GM12872 (cell line): ENCODE measurements at regions not wholly inside any gene's neighbourhood (a gene's known extent, or its start where the extent isn't known, plus 50 kb on each side); places are given as distances from the start of the nearest gene placed in this dataset.

Experiments used
- TF ChIP-seq, protein P1 (sequence below): IDR thresholded peaks from 3 replicates; pipeline ENCODE4 v1.5.1; 2011; ENCODE audit warnings: low read depth, mild to moderate bottlenecking, low read length, moderate library complexity; ENCODE audit not compliant: insufficient read depth

DNA sequence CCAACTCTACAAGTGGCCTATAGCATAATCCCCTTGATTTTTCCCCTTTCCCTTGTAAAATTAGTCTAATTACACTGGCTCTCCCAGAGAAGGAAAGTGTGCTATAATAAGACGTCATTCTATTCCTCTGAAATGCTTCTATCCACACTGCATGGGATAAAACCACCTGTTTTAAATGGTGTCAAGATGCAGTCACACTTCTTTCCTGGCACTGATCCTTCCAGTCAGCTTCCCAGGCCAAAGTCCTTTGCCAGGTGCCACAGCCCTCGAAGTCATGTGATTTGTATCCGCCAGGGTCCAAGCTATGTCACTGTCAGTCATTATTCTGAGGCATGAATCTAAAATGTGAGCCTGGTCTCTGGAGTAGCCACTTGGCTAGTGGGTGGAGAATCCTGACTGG lies 169.0 kb upstream of the KIAA1217 start:
- TF ChIP-seq, protein P1, sequence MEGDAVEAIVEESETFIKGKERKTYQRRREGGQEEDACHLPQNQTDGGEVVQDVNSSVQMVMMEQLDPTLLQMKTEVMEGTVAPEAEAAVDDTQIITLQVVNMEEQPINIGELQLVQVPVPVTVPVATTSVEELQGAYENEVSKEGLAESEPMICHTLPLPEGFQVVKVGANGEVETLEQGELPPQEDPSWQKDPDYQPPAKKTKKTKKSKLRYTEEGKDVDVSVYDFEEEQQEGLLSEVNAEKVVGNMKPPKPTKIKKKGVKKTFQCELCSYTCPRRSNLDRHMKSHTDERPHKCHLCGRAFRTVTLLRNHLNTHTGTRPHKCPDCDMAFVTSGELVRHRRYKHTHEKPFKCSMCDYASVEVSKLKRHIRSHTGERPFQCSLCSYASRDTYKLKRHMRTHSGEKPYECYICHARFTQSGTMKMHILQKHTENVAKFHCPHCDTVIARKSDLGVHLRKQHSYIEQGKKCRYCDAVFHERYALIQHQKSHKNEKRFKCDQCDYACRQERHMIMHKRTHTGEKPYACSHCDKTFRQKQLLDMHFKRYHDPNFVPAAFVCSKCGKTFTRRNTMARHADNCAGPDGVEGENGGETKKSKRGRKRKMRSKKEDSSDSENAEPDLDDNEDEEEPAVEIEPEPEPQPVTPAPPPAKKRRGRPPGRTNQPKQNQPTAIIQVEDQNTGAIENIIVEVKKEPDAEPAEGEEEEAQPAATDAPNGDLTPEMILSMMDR, result no peak

DNA sequence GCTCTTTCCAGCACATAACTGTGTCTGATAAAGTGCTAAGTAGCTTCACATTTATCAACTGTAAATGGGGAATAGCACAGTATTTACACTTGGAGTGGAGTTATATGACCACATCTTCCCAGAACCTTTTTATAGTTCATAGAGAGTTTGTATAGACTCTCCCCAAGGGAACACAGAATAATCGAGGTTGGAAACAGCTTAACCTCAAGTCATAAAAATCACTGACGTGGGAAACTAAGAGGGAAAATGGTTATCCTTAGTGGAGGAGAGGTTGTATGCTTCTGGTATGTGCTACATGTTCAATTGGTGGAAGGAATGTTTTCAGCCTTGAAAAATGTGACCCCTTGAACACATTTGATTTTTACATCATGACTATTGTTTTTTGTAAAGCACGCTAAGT lies 167.9 kb upstream of the KIAA1217 start:
- TF ChIP-seq, protein P1, result no peak

DNA sequence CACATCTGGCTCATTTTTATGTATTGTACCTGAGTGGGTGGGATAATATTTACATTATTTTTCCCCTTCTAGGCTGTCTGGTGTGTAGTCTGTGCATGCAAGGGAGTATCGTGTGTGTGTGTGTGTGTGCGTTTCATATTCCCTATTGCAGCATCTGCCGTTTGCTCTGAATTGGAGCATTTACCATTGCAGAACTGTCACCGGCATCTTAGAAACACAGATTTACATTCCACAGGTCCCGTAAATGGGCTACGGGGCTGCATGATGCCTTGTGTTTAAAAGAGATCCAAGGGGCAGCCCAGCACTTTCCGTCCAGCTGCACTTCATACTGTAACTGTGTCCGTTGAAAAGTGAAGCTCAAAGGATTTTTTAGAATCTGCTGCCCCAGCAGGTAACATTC lies 167.1 kb upstream of the KIAA1217 start:
- TF ChIP-seq, protein P1, result no peak

DNA sequence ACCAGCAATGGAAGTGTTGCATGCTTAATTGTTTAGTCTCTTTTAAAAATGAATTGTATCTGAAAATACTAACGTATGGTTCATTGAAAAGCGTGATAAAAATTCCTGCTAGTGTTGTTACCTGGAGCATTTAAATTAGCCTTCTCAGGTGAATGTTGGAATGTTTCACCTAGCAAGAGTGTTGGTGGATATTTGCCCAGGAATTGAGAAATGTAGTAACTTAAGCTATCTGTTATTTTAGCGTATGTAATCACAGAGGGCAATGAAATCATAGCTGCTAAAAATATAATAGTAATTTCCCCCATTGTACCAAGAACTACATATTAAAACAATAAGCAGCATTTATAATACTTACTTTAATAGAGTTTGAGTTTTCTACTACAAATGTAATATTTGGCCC lies 166.1 kb upstream of the KIAA1217 start:
- TF ChIP-seq, protein P1, result no peak

DNA sequence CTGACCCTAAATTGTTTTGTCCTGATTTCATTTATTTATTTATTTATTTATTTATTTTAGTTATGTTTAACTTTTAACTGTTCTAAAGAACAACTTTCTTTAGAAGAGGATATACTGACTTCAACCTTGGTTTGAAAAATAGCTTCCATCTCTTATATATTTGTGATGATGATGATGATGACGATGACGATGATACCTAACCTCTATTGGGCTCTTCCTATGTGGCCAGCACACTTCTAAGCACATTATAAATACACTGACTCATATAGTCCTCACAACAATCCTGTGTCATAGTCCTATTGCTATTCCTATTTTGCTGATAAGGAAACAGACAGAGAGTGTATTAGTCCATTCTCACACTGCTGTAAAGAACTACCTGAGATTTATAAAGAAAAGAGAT lies 162.9 kb upstream of the KIAA1217 start:
- TF ChIP-seq, protein P1, result no peak

DNA sequence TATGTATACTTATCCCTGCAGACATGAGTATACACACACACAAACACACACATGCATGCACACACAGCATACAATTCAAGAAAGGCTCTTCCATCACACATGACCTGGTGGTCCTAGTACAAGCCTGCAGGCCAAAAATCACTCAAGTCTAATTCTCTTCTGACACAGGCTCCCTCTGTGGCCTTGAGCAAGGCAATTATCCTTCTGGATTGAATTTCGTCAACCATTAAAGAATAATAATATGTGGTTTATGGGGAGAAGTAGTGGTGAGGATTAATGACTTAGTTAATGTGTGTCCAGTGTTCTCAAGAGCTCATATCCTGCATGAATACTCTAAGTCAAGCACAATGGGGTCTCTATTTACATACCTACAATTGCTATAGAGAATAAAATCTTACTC lies 161.8 kb upstream of the KIAA1217 start:
- TF ChIP-seq, protein P1, result no peak

DNA sequence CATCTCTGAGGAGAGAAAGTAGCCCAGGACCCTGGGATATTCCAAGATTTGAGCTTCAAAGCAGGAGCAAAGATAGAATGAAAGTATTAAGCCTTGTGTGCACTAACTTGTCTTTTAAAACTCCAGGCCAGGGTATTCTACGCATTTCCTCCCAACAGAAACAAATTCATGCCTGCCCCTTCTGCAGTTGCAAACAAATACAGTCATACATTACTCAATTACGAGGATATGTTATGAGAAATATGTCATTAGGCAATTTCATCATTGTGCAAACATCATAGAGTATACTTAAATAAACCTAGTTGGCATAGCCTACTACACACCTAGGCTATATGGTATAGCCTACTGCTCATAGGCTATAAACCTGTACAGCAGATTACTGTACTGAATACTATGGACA lies 154.5 kb upstream of the KIAA1217 start:
- TF ChIP-seq, protein P1, result no peak

DNA sequence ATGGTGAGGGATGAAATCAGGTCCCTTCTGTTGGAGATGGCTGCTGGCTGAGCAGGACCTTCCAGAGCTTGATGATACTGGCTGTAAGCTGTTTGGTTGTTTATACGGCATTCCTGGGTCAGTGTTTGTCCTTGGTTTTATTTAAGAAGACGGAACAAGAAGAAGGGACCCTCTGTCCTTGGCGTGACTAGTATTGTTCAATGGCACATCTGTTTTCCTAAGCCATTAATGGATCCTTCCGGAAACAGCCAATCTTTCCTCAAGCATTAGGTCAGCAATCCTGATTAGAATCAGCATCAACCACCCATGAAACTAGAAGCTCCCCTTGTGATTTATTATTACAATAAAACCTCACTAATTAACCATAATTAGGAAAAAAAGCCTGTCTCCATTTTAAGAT lies 128.7 kb upstream of the KIAA1217 start:
- TF ChIP-seq, protein P1, result no peak
